Left lobe of liver (tissue), 2 donors: ENCODE measurements at regions not wholly inside any gene's neighbourhood (a gene's known extent, or its start where the extent isn't known, plus 50 kb on each side); places are given as distances from the start of the nearest gene placed in this dataset.
"Not testable (repeated sequence)": the region's sequence is repeated elsewhere in the genome, so short reads cannot be mapped to it uniquely, and the experiment has no call there.

ENCODE experiments used
- ATAC-seq: fragments of 200-7000 bp; cut with Tn5 transposase; one replicate; pipeline ENCODE4 v1.9.1; 2020; ENCODE audit warnings: mild to moderate bottlenecking, moderate library complexity
- DNase-seq: peaks from one replicate; pipeline ENCODE4 v3.0.0-alpha.2; 2020; ENCODE audit warnings: low spot score
- donor health status: DM: no; HTN: no; CAD: no; lungs with moderate emphysema.
- donor health status: DM: no; HTN: yes; CAD: no.

DNA sequence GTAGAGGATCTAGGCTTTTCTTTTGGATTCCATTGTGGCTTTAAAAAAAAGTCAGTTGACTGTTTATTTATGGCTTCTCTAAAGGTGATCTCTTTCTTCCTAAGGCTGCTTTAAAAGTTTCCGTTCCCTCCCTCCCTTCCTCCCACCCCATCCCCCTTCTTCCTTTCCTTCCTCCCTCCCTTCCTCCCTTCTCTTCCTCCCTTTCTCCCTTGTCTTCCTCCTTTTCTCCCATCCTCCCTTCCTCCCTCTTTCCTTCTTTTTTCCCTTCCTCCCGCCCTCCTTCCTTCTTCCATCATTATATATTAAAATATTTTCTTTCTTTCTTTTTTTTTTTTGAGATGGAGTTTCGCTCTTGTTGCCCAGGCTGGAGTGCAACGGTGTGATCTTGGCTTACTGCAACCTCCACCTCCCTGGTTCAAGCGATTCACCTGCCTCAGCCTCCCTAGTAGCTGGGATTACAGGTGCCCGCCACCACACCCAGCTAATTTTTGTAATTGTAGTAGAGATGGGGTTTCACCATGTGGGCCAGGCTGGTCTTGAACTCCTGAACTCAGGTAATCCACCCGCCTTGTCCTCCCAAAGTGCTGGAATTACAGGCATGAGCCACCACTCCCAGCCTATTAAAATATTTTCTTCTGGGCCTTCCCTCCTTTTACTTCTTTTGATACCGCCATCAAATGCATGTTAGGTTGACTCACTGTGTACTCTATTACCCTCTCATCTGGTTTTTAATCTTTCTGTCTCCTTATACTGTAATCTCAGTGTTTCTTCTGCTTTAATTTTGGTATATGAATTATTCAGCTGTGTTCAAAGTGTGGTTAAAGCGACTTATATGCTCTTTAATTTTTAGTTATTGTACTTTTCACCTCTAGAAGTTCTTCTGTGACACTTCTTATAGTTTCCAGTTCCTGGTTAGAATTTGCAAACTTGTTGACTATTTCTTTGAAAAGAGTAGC, 59.2 kb upstream of the ATP5PO start:
- no peak for DNase-seq
- ATAC-seq = no peak

DNA sequence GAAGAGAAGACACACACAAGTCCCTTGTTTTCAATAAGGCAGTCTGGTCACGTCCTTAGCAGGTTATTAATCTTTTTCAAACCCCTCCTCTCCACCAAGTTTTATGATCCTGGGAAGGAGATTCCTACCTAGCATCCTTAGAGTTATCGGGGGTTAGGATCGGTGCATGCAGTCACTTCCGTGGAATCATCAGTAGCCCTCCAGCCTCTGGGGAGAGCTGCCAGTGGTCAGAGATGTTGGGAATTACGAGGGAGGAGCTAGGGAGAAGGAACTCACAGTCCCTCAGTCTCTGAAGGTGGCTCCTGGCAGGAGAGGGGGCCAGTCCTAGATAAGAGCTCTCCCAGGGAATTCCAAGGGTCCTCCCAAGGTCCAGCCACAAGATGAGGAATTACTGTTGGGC, 57.7 kb upstream of the ATP5PO start:
- DNase-seq = no peak
- ATAC-seq = no peak

DNA sequence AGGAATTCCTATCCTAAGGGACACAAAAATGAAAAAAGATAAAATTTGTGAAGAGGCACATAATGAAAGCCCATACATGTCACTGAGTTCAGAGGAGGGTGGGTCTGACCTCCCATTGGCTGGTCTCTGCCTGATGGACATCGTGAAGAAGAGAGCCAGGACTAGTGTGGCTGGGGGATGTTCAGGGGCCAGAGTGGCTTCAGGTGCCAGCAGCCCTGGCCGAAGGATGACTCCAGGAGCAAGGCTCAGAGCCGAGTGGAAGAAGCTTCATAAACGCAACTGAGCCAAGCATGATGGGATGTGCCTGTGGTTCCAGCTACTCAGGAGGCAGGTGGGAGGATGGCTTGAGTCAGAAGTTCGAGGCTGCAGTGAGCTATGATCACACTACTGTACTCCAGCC, 56.9 kb upstream of the ATP5PO start:
- no peak for ATAC-seq

DNA sequence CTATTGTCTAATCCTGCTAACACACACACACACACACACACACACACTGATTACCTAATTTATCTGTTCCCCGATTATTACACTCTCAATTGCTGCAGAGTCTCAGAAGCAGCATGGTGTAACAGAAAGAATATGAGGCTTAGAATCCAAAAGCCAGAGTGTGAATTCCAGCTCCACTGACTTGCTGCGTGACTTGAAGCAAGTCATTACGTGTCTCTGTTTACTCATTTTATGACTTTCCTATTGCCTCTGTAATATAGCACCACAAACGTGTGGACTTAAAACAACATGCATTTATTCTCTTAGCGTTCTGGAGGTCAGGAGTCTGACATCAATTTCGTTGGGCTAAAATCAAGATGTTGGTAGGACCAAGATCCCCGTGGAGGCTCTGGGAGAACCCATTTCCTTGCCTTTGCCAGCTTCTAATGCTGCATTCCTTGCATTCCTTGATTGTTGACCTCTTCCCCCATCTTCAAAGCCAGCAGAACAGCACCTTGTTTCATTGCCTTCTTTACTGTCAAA, 55.9 kb upstream of the ATP5PO start:
- ATAC-seq (no peak), DNase-seq (no peak)

More for the DNA sequence above, 56.9 kb upstream of the ATP5PO start:
- DNase-seq = no peak

DNA sequence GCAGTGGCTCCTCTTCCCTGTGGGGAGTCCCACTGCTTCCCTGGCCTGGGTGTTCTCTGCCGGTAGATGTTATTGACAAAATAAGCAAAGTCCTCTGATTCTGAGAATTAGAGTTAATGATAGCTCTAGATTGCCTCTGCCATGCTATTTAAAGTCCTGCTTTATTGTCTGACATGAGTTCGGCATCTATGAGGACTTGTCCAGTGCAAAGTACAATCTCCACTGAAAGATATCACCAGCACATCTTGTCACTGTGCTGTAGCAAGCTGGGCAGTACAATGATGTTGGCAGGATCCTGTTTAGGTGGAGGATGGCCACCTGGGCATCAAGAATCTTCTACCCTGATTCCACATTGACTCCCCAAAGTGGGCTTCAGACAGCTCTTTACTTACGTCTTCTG, 54.0 kb upstream of the ATP5PO start:
- no peak for DNase-seq
- ATAC-seq = peak; percentile 53

DNA sequence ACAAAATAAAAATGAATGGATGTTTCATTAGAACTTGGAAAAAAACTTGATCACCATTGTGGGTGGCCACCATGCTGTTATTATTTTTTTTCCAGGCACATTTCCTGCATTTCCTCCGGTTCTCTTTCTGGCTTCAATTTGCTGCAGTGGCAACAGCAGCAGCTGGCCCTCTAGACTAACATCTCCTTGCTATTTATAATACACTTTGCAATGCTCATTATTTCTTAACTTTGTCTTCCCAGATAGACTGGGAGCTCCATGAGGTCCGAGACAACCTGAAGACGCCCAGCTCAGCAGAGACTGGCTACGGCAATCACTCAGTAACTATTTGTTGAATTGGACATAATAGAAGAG, 53.4 kb upstream of the ATP5PO start:
- ATAC-seq (no peak), DNase-seq (no peak)

DNA sequence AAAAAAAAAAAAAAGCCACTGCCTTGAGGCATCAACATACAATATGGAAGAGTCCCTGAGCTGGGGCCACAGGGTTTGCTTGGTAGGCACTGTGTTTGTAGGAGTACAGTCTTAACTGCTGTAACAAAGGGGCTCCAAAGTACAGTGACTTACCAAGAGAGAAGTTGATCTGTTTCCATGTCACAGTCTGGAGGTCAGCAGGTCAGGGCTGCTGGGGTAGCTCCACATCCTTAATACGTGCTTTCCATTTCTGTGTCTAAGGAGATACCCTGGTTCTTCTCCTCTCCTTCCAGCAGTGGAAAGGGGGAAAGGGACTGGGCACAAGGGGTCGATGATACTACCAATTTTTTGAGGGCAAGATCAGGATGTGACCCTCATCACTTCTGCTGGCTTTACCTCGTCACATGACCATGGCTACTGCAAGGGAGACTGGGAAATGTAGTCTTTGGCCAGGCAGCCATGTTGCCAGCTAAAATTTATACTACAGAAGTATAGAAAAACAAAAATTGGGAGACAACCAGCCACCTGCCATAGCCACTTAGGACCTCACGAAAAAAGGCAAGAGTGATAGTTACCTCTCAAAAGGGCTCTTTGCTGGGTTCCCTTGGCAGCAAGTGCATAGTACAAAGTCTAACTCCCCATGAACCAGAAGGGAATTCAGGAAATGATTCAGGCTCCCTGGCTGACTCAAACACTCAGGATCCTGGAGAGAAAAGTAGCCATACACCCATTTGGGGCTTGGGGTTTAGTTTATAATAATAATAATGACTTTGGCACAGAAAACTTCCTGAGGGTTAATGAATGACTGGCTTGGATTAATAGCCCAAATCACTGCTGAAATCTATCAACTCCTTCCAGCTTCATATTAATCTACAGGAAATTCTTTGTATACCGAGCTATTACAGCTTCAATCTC, 52.7 kb upstream of the ATP5PO start:
- ATAC-seq = peak; percentile 84
- no peak for DNase-seq

DNA sequence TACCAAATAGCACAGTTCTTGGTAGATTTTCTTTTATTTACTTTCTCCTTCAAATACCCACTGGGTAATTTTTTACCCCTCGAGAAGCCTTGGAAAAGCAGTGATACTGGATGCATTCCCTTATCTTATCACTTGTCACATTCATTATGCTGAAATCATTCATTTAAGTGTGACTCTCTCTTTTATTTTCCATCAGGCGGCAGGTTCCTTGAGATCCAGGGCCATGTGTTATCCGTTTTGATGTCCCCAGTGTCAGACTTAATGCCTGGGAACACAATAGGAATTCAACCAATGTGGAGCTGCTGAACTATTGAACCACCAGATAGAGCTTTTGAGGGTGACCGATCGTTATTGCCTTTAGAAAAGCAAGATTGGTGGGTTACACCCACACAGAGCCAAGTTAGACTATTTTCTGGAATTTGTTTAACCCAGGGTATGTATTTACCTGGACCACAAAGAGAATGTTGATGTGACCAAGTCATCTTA, 51.5 kb upstream of the ATP5PO start:
- DNase-seq = no peak
- no peak for ATAC-seq

DNA sequence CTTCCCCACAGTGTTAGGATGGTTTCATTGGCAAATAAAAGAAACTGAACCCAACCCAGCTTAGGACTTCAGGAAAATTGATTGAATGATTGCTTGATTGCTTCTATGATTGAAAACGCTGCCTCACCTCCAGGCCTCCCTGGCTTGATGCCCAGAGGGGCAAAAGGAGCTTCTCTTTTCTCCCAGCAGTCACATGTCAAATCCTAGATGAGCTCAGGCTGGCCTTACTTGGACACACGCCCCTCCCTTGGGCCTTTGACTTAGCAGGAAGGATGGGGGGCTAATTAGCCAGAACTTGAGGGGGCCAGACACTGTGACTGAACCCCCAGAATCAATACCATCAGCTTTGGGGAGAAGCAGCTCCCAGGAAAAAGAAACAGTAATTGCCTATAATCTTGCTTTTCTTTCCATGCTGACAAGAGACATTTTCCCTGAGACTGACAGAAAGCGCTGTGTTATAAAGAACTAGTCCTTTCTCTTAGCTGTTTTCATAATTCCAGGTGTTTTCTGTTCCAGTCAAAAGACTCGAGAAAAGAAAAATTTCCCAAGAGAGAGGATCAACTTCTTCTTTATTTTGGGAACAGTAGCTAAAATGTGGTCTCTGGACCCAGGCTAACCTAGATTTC, 50.8 kb upstream of the ATP5PO start:
- no peak for ATAC-seq
- DNase-seq = no peak

DNA sequence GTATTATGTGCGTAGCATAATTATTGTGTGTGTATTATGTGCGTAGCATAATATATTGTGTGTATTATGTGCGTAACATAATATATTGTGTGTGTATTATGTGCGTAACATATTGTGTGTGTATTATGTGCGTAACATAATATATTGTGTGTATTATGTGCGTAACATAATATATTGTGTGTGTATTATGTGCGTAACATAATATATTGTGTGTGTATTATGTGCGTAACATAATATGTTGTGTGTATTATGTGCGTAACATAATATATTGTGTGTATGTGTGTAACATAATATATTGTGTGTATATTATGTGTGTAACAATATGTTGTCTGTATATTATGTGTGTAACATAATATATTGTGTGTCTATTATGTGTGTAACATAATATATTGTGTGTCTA, 50.1 kb upstream of the ATP5PO start:
- not testable (repeated sequence) for DNase-seq, ATAC-seq
